Heart right ventricle (tissue), 16 donors: ENCODE measurements at regions not wholly inside any gene's neighbourhood (a gene's known extent, or its start where the extent isn't known, plus 50 kb on each side); places are given as distances from the start of the nearest gene placed in this dataset.

Experiments
- ATAC-seq, 8 donors: fragments of 200-7000 bp; cut with Tn5 transposase; one replicate each; pipeline ENCODE4 v1.9.1; 2020; ENCODE audit warnings: mild to moderate bottlenecking in 8 of 8, moderate library complexity in 8 of 8, moderate number of reproducible peaks in 1 of 8
- DNase-seq, 2 donors: peaks; one replicate each; pipeline ENCODE4 v3.0.0-alpha.2; 2020
- H3K27ac ChIP-seq, 10 donors: fragments of 200-600 bp; sonication (generic) in 2 of 10; one replicate each; pipeline versions ENCODE4 v1.5.0 to v1.8.0; 2020 to 2022; ENCODE audit warnings: mild to moderate bottlenecking in 3 of 10
- H3K27me3 ChIP-seq, 7 donors: fragments of 200-600 bp; one replicate each; pipeline ENCODE4 v1.8.0; 2021 to 2022; ENCODE audit warnings: mild to moderate bottlenecking in 2 of 7
- H3K36me3 ChIP-seq, 9 donors: fragments of 200-600 bp; sonication (generic) in 1 of 9; one replicate each; pipeline versions ENCODE4 v1.5.0 to v1.8.0; 2020 to 2022; ENCODE audit warnings: mild to moderate bottlenecking in 2 of 9
- H3K4me1 ChIP-seq, 9 donors: fragments of 200-600 bp; sonication (generic) in 1 of 9; one replicate each; pipeline versions ENCODE4 v1.5.0 to v1.8.0; 2020 to 2022; ENCODE audit warnings: mild to moderate bottlenecking in 4 of 9
- H3K4me3 ChIP-seq, 10 donors: fragments of 200-600 bp; sonication (generic) in 2 of 10; one replicate each; pipeline versions ENCODE4 v1.5.0 to v1.8.0; 2020 to 2022; ENCODE audit warnings: mild to moderate bottlenecking in 7 of 10, moderate library complexity in 2 of 10
- H3K9me3 ChIP-seq, 11 donors: fragments of 200-600 bp in 10 of 11; sonication (generic) in 2 of 11; one replicate each; pipeline versions ENCODE4 v1.5.0 to v1.8.0; 2013 to 2022; ENCODE audit warnings: mild to moderate bottlenecking in 2 of 11, control low read depth in 1 of 11, moderate library complexity in 1 of 11
- CTCF ChIP-seq, 9 donors: fragments of 200-600 bp; sonication (generic) in 2 of 9; IDR thresholded peaks; one replicate each; pipeline versions ENCODE4 v1.5.0 to v1.8.0; 2021 to 2022; ENCODE audit warnings: antibody characterized with exemption in 9 of 9, mild to moderate bottlenecking in 5 of 9, moderate library complexity in 1 of 9
- WGBS, 2 donors: extraction: QIAGEN DNeasy Blood & Tissue Kit; methylation state at CpG; one replicate each; pipeline ENCODE4 v1.1.7; 2013; ENCODE audit warnings: inconsistent platforms in 1 of 2; 5-methylcytosine and 5-hydroxymethylcytosine counted together
- intact Hi-C, 10 donors: fragments of 100-400 bp; cut with DNase I; formaldehyde crosslinking; loops; one replicate each; pipeline versions ENCODE4 v1.11.1 to v1.14.2; 2022
- donor health status: Arrhythmogenic right ventricular cardiomyopathy.
- donor health status: ischemic (EF 13 %, LVEDD 7.1; RV severe dilation, severe dysfunction).
- donor health status: healthy with polysubstance abuse.
- donor health status: DM: no; HTN: yes; CAD: no.
- donor health status: DM: no; HTN: no; CAD: no.
- donor health status: ischemic (EF 25% LVEDD 6.9; RV normal size, moderate dysfunction).
- donor health status: ischemic (EF 25% LVEDD 5.7; RV mildly dilated, moderate dysfunction).
- donor health status: healthy.
- donor health status: DM: yes; HTN: yes; CAD: no.
- donor health status: Ischemic cardiomyopathy.
- donor health status: ischemic (EF 35%, LVEDD 5.7; RV mildly dilated, moderate dysfunction).
- donor health status: nonischemic (EF 11% LVEDD 7.7; RV severe dilation, severe dysfunction).
- donor health status: DM: yes; HTN: yes; CAD: no.
- donor health status: PGD.
- donor health status: ischemic (EF 29% LVEDD 5.4; RV normal size, mild dysfunction).
- donor health status: nonischemic (EF 23%, LVEDD 6.1; RV moderate dilation, normal function).

GRCh38 chr4:3649491-3649890 is 116.7 kb upstream of the ADRA2C start:
- Histone ChIP-seq H3K36me3 (no peaks in the 10 kb centered on the region), H3K4me1 (no peaks in the 10 kb centered on the region), H3K4me3 (no peak overlapping the region), H3K27ac (no peak overlapping the region), H3K9me3 (no peaks in the 10 kb centered on the region), H3K27me3 (peaks cover 4 to 86% (median 65%) of the 10 kb centered on the region in 7 donors)
- ATAC-seq, result no peak
- WGBS, 2 donors, result 88 to 92% methylated on average over 16 of the region's 16 CpGs
- no peak for TF ChIP-seq CTCF (IDR thresholded peaks at IDR 0.05)
- DNase-seq, result no peak
- intact Hi-C loops, result no loop called here

GRCh38 chr4:3648731-3649130 is 116.5 kb upstream of the LRPAP1 start:
- H3K4me3 ChIP-seq, result no peak overlapping the region
- H3K36me3 ChIP-seq, result no peaks in the 10 kb centered on the region
- WGBS, 2 donors, result 78% methylated on average over 17 of the region's 17 CpGs
- H3K27me3 ChIP-seq, result peaks cover 0 to 86% (median 65%) of the 10 kb centered on the region in 7 donors
- H3K9me3 ChIP-seq, result no peaks in the 10 kb centered on the region
- DNase-seq (no peak), ATAC-seq (no peak)
- no peak for TF ChIP-seq CTCF (IDR thresholded peaks at IDR 0.05)
- no peaks in the 10 kb centered on the region for H3K4me1 ChIP-seq
- intact Hi-C loops, result no loop called here
- no peak overlapping the region for H3K27ac ChIP-seq

GRCh38 chr4:3648195-3648594 is 116.0 kb upstream of the LRPAP1 start:
- no peak overlapping the region for H3K27ac ChIP-seq
- TF ChIP-seq CTCF (IDR thresholded peaks at IDR 0.05), result no peak
- H3K4me3 ChIP-seq, result no peak overlapping the region
- H3K36me3 ChIP-seq, result no peaks in the 10 kb centered on the region
- ATAC-seq, result no peak
- H3K4me1 ChIP-seq, result no peaks in the 10 kb centered on the region
- H3K27me3 ChIP-seq, result peaks cover 0 to 86% (median 65%) of the 10 kb centered on the region in 7 donors
- 79 to 89% methylated on average over 16 of the region's 16 CpGs for WGBS, 2 donors
- intact Hi-C loops, result no loop called here
- no peaks in the 10 kb centered on the region for H3K9me3 ChIP-seq
- DNase-seq, result no peak

GRCh38 chr4:3647421-3647820 is 115.2 kb upstream of the LRPAP1 start:
- Histone ChIP-seq H3K27me3 (peaks cover 0 to 86% (median 66%) of the 10 kb centered on the region in 7 donors), H3K27ac (no peak overlapping the region), H3K4me3 (no peak overlapping the region), H3K4me1 (no peaks in the 10 kb centered on the region), H3K9me3 (no peaks in the 10 kb centered on the region), H3K36me3 (no peaks in the 10 kb centered on the region)
- intact Hi-C loops, result no loop called here
- ATAC-seq, result no peak
- WGBS, 2 donors, result 87 to 89% methylated on average over 12 of the region's 12 CpGs
- no peak for DNase-seq
- no peak for TF ChIP-seq CTCF (IDR thresholded peaks at IDR 0.05)
